ENCODE measurements at regions not wholly inside any gene's neighbourhood (a gene's known extent, or its start where the extent isn't known, plus 50 kb on each side); places are given as distances from the start of the nearest gene placed in this dataset.

DNA sequence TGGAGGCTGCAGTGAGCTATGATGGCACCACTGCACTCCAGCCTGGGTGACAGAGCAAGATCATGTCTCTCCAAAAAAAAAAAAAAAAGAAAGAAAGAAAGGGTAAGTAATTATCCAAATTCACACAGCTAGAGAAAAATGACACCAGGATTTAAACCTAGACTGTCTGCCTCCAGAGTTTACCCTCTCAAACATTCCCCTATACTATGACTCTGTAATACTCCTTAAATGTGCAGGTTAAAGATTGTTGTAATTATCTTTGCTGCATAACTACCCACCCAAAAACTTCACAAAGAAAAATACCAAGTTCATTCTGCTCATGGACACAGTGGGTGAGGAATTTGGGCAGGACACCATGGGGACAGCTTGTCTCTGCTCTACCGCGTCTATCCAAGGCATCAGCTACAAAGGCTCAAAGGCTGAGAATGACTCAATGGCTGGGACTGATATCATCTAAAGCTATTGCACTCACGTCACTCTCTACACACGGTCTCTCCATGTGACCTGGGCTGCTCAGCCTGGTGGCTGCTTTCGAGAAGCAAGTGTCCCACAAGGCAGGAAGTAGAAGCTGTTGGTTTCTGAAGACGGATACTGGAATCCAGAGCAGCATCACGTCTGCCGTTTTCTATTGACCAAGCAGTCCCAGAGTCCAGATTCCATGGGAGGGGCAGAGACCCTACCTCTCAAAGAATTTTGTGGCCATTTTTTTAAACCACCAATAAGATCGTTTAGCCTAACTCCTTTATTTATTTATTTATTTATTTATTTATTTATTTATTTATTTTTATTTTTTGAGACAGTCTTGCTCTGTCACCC, 185.7 kb upstream of the AUTS2 start:
- no peak for DNase-seq (ENCODE audit: extremely low read depth, low read depth)
- TF ChIP-seq, protein P1, sequence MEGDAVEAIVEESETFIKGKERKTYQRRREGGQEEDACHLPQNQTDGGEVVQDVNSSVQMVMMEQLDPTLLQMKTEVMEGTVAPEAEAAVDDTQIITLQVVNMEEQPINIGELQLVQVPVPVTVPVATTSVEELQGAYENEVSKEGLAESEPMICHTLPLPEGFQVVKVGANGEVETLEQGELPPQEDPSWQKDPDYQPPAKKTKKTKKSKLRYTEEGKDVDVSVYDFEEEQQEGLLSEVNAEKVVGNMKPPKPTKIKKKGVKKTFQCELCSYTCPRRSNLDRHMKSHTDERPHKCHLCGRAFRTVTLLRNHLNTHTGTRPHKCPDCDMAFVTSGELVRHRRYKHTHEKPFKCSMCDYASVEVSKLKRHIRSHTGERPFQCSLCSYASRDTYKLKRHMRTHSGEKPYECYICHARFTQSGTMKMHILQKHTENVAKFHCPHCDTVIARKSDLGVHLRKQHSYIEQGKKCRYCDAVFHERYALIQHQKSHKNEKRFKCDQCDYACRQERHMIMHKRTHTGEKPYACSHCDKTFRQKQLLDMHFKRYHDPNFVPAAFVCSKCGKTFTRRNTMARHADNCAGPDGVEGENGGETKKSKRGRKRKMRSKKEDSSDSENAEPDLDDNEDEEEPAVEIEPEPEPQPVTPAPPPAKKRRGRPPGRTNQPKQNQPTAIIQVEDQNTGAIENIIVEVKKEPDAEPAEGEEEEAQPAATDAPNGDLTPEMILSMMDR (IDR thresholded peaks at IDR 0.05; ENCODE audit: low read depth, low read length), result no peak

DNA sequence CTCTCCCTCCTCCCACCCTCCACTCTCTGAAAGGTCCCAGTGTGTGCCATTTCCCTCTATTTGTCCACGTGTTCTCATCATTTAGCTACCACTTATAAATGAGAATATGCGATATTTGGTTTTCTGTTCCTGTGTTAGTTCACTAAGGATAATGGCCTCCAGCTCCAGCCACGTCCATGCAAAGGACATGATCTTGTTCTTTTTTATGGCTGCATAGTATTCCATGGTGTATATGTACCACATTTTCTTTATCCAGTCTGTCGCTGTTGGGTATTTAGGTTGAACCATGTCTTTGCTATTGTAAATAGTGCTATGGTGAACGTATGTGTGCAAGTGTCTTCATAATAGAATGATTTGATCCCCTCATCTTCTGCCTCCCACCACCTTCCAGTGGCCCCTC, 183.7 kb upstream of the AUTS2 start:
- no peak for DNase-seq (ENCODE audit: extremely low read depth, low read depth)
- TF ChIP-seq, protein P1 (IDR thresholded peaks at IDR 0.05; ENCODE audit: low read depth, low read length), result no peak

DNA sequence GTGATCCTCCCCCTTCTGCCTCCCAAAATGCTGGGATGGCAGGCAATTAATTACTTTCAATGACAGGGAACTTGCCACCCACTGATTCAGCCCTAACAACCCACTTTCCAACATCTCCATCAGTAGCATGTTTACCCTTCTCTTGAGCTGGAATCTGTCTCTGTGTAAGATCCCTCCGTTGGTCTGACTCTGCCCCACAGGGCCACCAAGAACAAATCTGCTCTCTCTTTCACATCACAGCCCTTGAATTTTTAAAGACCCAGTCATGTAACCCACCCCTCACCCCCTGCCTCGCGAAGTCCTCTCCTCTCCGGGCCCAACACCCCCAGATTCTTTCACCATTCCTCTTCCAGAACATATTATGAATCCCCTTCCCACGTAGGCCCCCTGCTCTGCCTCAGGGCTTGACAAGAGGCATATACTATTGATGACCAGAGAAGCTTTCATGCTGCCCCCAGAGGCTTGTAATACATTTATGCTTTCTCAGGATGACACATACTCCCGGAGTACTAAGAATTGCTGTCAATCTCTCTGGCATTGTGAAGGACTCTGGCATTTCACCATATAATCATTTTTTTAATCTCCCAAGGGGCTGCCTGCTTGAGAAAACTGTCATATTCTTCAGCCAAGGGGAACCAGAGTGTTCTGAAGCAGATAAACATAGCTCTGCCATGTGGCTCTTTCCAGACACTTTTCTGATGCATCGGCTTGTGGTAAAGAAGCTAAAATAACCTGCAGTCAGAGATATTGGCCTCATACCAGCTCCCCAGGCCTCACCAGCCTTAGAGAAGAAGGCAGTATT, 179.2 kb upstream of the AUTS2 start:
- TF ChIP-seq, protein P1 (IDR thresholded peaks at IDR 0.05; ENCODE audit: low read depth, low read length), result no peak
- no peak for DNase-seq (ENCODE audit: extremely low read depth, low read depth)

DNA sequence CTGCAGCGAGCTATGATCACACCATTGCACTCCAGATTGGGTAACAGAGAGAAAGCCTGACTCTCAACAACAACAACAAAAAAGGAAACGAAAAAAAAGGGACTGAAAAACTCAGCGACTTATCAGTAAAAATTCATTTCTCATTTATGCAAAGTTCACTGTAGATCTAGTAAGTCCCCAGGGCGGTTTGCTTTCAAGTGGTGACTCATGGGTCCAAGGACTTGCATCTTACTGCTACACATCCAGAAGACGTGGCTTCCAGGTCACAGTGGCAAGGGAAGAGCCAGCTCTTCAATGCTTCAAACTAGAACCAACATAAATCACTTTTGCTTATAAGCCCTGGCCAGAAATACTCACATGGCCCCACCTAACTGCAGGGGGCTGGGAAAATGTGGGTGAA, 178.3 kb upstream of the AUTS2 start:
- DNase-seq (ENCODE audit: extremely low read depth, low read depth), result no peak
- TF ChIP-seq, protein P1 (IDR thresholded peaks at IDR 0.05; ENCODE audit: low read depth, low read length), result no peak

DNA sequence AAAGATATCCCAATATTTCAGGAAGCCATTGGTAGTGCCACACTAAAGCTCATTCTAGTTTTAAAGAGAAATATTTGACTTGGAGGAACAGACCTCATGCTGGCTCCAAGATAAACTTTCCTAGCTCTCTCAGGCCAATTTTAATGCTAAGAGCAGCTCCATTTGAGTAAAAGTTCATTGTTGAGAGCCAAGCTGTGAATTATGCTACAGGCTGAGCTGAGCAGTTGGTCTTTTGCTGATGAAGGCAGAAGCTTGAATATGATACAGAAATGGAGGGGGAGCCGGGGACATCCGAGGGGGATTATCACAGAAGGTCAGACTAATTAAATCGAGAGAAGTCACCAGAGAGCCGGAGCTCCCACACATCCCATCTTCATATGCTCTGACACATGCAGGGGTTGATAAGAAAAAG, 175.7 kb upstream of the AUTS2 start:
- TF ChIP-seq, protein P1 (IDR thresholded peaks at IDR 0.05; ENCODE audit: low read depth, low read length), result no peak
- DNase-seq (ENCODE audit: extremely low read depth, low read depth), result no peak

DNA sequence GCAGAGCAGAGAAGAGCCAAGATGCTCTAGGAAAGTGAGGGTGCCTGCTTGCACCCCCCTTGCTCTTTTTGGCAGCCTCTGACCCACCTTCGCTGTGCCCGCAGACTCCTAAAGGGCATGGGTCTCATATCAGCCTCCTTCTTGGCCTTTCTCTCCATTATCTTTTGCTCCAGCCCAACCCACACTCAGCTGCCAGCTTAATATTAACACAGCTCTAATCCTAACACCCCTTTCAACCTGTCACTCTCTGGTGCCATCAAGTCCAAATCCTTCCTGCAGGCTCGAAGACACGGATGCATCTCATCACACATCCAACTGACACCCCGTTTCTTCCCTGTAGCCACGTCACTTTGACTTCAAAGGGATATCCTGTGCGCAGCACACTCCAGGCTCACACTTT, 171.6 kb upstream of the AUTS2 start:
- no peak for DNase-seq (ENCODE audit: extremely low read depth, low read depth)
- TF ChIP-seq, protein P1 (IDR thresholded peaks at IDR 0.05; ENCODE audit: low read depth, low read length), result no peak

DNA sequence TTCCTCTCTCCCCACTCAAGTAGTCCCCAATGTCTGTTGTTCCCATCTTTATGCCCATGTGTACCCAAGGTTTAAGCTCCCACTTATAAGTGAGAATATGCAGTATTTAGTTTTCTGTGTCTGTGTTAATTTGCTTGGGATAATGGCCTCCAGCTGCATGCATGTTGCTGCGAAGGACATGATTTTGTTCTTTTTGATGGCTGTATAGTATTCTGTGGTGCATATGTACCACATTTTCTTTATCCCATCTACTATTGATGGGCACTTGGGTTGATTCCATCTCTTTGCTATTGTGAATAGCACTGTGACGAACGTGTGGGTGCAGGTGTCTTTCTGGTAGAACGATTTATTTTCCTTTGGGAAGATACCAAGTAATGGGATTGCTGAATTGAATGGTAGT, 170.2 kb upstream of the AUTS2 start:
- no peak for DNase-seq (ENCODE audit: extremely low read depth, low read depth)
- TF ChIP-seq, protein P1 (IDR thresholded peaks at IDR 0.05; ENCODE audit: low read depth, low read length), result no peak

Measured in AG09319 (cell line).